HCT116 (cell line): ENCODE measurements at regions not wholly inside any gene's neighbourhood (a gene's known extent, or its start where the extent isn't known, plus 50 kb on each side); places are given as distances from the start of the nearest gene placed in this dataset.

Experiments
- ATAC-seq: fragments of 200-7000 bp; cut with Tn5 transposase; 2 replicates; pipeline ENCODE4 v1.9.1; 2020; ENCODE audit warnings: mild to moderate bottlenecking, moderate library complexity
- BruUV-seq: library from RNA; stranded (reverse); fragments of 400-500 nt; replicated peaks from 2 replicates; lab custom pipeline; 2021; lab: Mats Ljungman, UMichigan
- CTCF ChIA-PET: fragments of 300-600 bp; sonication (Branson Sonifier 250); formaldehyde crosslinking; loops from one replicate; lab custom pipeline; 2021; ENCODE audit warnings: antibody characterized with exemption; lab: Charles Lee
- POLR2A ChIA-PET: fragments of 300-600, 350-600 bp; sonication (Branson Sonifier 250); formaldehyde crosslinking; loops from one replicate; lab custom pipeline; 2021; ENCODE audit warnings: antibody characterized with exemption; lab: Charles Lee
- RAD21 ChIA-PET, 2 experiments: fragments of 300-600 bp; sonication (Branson Sonifier 250); formaldehyde crosslinking; loops; one replicate each; lab custom pipeline; 2023; ENCODE audit warnings: low total read pairs in 2 of 2; ENCODE audit not compliant: uncharacterized antibody in 2 of 2, unreplicated experiment in 2 of 2, low non-redundant PET in 1 of 2; lab: Charles Lee
- DNase-seq: peaks from one replicate; pipeline ENCODE4 v3.0.0-alpha.2; 2010; ENCODE audit warnings: low read depth, low spot score
- H2AFZ ChIP-seq: fragments of 200-600 bp; shearing (Covaris generic), sonication (generic); 2 replicates; pipeline ENCODE4 v1.6.1; 2017; ENCODE audit warnings: low read depth, mixed run types, mixed read lengths, antibody characterized with exemption, low read length; ENCODE audit not compliant: poor library complexity, severe bottlenecking
- H3K27ac ChIP-seq: 2 replicates; pipeline ENCODE4 v1.5.1; 2012; ENCODE audit warnings: low read depth, low read length
- H3K27me3 ChIP-seq: fragments of 200-600 bp; sonication (generic); 2 replicates; pipeline ENCODE4 v1.6.1; 2016; ENCODE audit warnings: mixed run types, low read length, mixed read lengths; ENCODE audit not compliant: insufficient read depth
- H3K36me3 ChIP-seq, 2 experiments: fragments of 200-500 bp in 1 of 2; fragments of 200-600 bp in 1 of 2; sonication (Bioruptor generic) in 1 of 2; sonication (generic) in 1 of 2; 2 replicates each; pipeline versions ENCODE4 v1.5.1 to v1.6.1; 2014 to 2016; ENCODE audit warnings: low read length in 2 of 2, inconsistent platforms in 1 of 2, mixed read lengths in 1 of 2, mixed run types in 1 of 2; ENCODE audit not compliant: insufficient read depth in 2 of 2, control insufficient read depth in 1 of 2
- H3K4me1 ChIP-seq, 2 experiments: fragments of 200-600 bp in 1 of 2; sonication (generic) in 1 of 2; 2 replicates each; pipeline versions ENCODE4 v1.5.1 to v1.6.1; 2012 to 2017; ENCODE audit warnings: low read length in 2 of 2, inconsistent platforms in 1 of 2, mild to moderate bottlenecking in 1 of 2, mixed read lengths in 1 of 2, mixed run types in 1 of 2, moderate library complexity in 1 of 2; ENCODE audit not compliant: insufficient read depth in 2 of 2, control insufficient read depth in 1 of 2
- H3K4me2 ChIP-seq: fragments of 200-600 bp; sonication (generic); 2 replicates; pipeline ENCODE4 v1.6.1; 2017; ENCODE audit warnings: mixed run types, low read length, mixed read lengths
- H3K4me3 ChIP-seq, 2 experiments: fragments of 200-600 bp in 1 of 2; sonication (generic) in 1 of 2; replicated peaks in 1 of 2; 2 replicates each; pipeline ENCODE4 v1.5.1; 2011 to 2016; ENCODE audit warnings: low read length in 2 of 2, control low read depth in 1 of 2, low read depth in 1 of 2, mild to moderate bottlenecking in 1 of 2, mixed read lengths in 1 of 2, mixed run types in 1 of 2
- H3K79me2 ChIP-seq: fragments of 200-600 bp; sonication (generic); 2 replicates; pipeline ENCODE4 v1.6.1; 2017; ENCODE audit warnings: mild to moderate bottlenecking, mixed run types, low read length, moderate library complexity, mixed read lengths; ENCODE audit not compliant: insufficient read depth
- H3K9ac ChIP-seq: fragments of 200-600 bp; sonication (generic); 2 replicates; pipeline ENCODE4 v1.6.1; 2016; ENCODE audit warnings: low read length, mixed read lengths
- H3K9me2 ChIP-seq: fragments of 200-600 bp; sonication (generic), shearing (Covaris generic); 2 replicates; pipeline ENCODE4 v1.6.1; 2017; ENCODE audit warnings: mixed run types, mild to moderate bottlenecking, moderate library complexity; ENCODE audit not compliant: insufficient read depth
- H3K9me3 ChIP-seq, 2 experiments: fragments of 200-500 bp in 1 of 2; fragments of 200-600 bp in 1 of 2; sonication (Bioruptor generic) in 1 of 2; sonication (generic) in 1 of 2; 2 replicates each; pipeline ENCODE4 v1.6.1; 2014 to 2017; ENCODE audit warnings: low read length in 2 of 2, mixed read lengths in 2 of 2, inconsistent platforms in 1 of 2, low read depth in 1 of 2, mild to moderate bottlenecking in 1 of 2, mixed run types in 1 of 2, moderate library complexity in 1 of 2; ENCODE audit not compliant: control insufficient read depth in 1 of 2, insufficient read depth in 1 of 2
- H4K20me1 ChIP-seq: fragments of 200-600 bp; sonication (generic), shearing (Covaris generic); 2 replicates; pipeline ENCODE4 v1.6.1; 2017; ENCODE audit warnings: mixed run types, mild to moderate bottlenecking, moderate library complexity; ENCODE audit not compliant: insufficient read depth
- CBX3 ChIP-seq: IDR thresholded peaks from 2 replicates; pipeline ENCODE4 v1.6.1; 2012; ENCODE audit warnings: low read depth
- CEBPB ChIP-seq: IDR thresholded peaks from 2 replicates; pipeline ENCODE4 v1.6.1; 2012; ENCODE audit warnings: low read depth
- EGR1 ChIP-seq: IDR thresholded peaks from 2 replicates; pipeline ENCODE4 v1.6.1; 2012; ENCODE audit warnings: low read depth
- ELF1 ChIP-seq: IDR thresholded peaks from 2 replicates; pipeline ENCODE4 v1.6.1; 2012; ENCODE audit warnings: low read depth, borderline replicate concordance
- EZH2 ChIP-seq: fragments of 200-600 bp; sonication (generic); IDR thresholded peaks from 2 replicates; pipeline ENCODE4 v1.6.1; 2017; ENCODE audit warnings: antibody characterized with exemption, mixed run types
- EZH2phosphoT487 ChIP-seq: fragments of 200-600 bp; IDR thresholded peaks from 2 replicates; pipeline ENCODE4 v1.6.1; 2018; ENCODE audit warnings: antibody characterized with exemption, borderline replicate concordance
- FOSL1 ChIP-seq: IDR thresholded peaks from 2 replicates; pipeline ENCODE4 v1.6.1; 2012; ENCODE audit warnings: low read depth
- JUND ChIP-seq: IDR thresholded peaks from 2 replicates; pipeline ENCODE4 v1.6.1; 2012
- POLR2A ChIP-seq: IDR thresholded peaks from 2 replicates; pipeline ENCODE4 v1.7.0; 2011; ENCODE audit warnings: borderline replicate concordance; ENCODE audit not compliant: insufficient read depth, insufficient read length; ENCODE audit errors: extremely low read depth
- POLR2AphosphoS5 ChIP-seq: IDR thresholded peaks from 2 replicates; pipeline ENCODE4 v1.6.1; 2011; ENCODE audit warnings: mild to moderate bottlenecking, low read depth, low read length, moderate library complexity
- SIN3A ChIP-seq: IDR thresholded peaks from 2 replicates; pipeline ENCODE4 v1.6.1; 2012; ENCODE audit warnings: low read depth
- SP1 ChIP-seq: IDR thresholded peaks from 2 replicates; pipeline ENCODE4 v1.6.1; 2012; ENCODE audit warnings: low read depth
- YY1 ChIP-seq: IDR thresholded peaks from 2 replicates; pipeline ENCODE4 v1.6.1; 2011; ENCODE audit warnings: low read length, low read depth, moderate library complexity, mild to moderate bottlenecking; ENCODE audit not compliant: insufficient replicate concordance; ENCODE audit errors: extremely low read depth
- ZFX ChIP-seq: fragments of 450-650 bp; IDR thresholded peaks from 2 replicates; pipeline ENCODE4 v1.6.1; 2017
- ZNF274 ChIP-seq: fragments of 200-500 bp; sonication (Bioruptor generic); IDR thresholded peaks from 2 replicates; pipeline ENCODE4 v1.6.1; 2014; ENCODE audit warnings: mild to moderate bottlenecking, low read depth, low read length, inconsistent platforms
- intact Hi-C: fragments of 100-400 bp; cut with micrococcal nuclease; formaldehyde crosslinking; loops from 2 replicates; pipeline ENCODE4 v1.10.0; 2022
- TF ChIP-seq, protein P1 (sequence below): IDR thresholded peaks from 2 replicates; pipeline ENCODE4 v1.6.1; 2011; ENCODE audit warnings: mild to moderate bottlenecking, low read length, moderate library complexity; ENCODE audit not compliant: insufficient replicate concordance; ENCODE audit errors: extremely low read depth
- TF ChIP-seq, protein P2 (sequence below): IDR thresholded peaks from 2 replicates; pipeline ENCODE4 v1.6.1; 2012; ENCODE audit warnings: low read depth
- TF ChIP-seq, protein P3 (sequence below): IDR thresholded peaks from 2 replicates; pipeline ENCODE4 v1.6.1; 2012

DNA sequence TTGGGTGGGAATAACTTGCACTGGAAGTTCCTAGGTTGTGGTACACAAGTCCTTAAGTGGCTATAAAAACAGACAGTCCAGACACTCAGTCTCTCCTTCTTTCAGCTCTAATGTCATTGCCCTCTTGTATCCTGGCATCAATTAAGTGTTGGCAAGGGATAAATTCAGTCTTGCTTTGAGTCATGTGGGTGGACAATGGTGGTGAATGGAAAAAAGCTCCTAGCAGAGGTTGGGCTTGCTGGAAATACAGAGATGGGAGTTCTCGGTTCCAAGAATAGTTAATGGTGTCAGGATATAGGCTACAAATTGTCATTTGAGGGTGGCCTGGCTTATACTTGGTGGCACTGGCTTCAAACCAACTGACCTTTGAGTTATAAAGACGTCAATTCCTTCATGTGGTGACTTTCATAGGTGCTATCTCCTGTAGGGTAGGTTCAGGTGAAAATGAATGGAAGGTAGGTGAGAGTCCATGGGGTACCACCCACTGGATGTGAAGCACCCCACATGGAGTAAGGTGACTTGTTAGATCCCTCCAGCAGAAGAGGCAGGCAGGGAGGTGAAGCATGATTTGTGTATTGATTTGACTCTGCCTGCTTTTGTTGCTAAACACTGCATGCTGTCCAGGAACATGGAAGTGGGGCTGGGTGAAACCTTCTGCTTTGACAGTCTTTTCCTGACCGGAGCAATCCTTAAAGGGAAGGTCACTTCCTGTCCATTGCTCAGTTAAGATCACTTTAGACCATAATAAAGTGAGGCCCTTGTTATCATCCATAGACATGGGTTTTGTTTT, 102.0 kb downstream of the LACC1 start:
- Histone ChIP-seq H3K79me2 (no peaks in the 10 kb centered on the region), H2AFZ (no peak overlapping the region), H4K20me1 (no peaks in the 10 kb centered on the region), H3K9me2 (no peaks in the 10 kb centered on the region), H3K27ac (no peak overlapping the region), H3K36me3 (no peaks in the 10 kb centered on the region), H3K4me2 (no peak overlapping the region), H3K9me3 (no peaks in the 10 kb centered on the region), H3K4me3 (no peak overlapping the region), H3K4me1 (no peaks in the 10 kb centered on the region), H3K9ac (no peak overlapping the region), H3K27me3 (no peaks in the 10 kb centered on the region)
- ChIA-PET CTCF (no interaction called here), POLR2A (no interaction called here), RAD21 (no interaction called here)
- TF ChIP-seq ZNF274 (no peak), CBX3 (no peak), EGR1 (no peak), CEBPB (no peak), FOSL1 (no peak), POLR2AphosphoS5 (no peak), ELF1 (no peak), EZH2phosphoT487 (no peak), JUND (no peak), ZFX (no peak), YY1 (no peak), EZH2 (no peak), POLR2A (no peak), SP1 (no peak), SIN3A (no peak)
- TF ChIP-seq, protein P1, sequence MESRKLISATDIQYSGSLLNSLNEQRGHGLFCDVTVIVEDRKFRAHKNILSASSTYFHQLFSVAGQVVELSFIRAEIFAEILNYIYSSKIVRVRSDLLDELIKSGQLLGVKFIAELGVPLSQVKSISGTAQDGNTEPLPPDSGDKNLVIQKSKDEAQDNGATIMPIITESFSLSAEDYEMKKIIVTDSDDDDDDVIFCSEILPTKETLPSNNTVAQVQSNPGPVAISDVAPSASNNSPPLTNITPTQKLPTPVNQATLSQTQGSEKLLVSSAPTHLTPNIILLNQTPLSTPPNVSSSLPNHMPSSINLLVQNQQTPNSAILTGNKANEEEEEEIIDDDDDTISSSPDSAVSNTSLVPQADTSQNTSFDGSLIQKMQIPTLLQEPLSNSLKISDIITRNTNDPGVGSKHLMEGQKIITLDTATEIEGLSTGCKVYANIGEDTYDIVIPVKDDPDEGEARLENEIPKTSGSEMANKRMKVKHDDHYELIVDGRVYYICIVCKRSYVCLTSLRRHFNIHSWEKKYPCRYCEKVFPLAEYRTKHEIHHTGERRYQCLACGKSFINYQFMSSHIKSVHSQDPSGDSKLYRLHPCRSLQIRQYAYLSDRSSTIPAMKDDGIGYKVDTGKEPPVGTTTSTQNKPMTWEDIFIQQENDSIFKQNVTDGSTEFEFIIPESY, result no peak
- TF ChIP-seq, protein P2, sequence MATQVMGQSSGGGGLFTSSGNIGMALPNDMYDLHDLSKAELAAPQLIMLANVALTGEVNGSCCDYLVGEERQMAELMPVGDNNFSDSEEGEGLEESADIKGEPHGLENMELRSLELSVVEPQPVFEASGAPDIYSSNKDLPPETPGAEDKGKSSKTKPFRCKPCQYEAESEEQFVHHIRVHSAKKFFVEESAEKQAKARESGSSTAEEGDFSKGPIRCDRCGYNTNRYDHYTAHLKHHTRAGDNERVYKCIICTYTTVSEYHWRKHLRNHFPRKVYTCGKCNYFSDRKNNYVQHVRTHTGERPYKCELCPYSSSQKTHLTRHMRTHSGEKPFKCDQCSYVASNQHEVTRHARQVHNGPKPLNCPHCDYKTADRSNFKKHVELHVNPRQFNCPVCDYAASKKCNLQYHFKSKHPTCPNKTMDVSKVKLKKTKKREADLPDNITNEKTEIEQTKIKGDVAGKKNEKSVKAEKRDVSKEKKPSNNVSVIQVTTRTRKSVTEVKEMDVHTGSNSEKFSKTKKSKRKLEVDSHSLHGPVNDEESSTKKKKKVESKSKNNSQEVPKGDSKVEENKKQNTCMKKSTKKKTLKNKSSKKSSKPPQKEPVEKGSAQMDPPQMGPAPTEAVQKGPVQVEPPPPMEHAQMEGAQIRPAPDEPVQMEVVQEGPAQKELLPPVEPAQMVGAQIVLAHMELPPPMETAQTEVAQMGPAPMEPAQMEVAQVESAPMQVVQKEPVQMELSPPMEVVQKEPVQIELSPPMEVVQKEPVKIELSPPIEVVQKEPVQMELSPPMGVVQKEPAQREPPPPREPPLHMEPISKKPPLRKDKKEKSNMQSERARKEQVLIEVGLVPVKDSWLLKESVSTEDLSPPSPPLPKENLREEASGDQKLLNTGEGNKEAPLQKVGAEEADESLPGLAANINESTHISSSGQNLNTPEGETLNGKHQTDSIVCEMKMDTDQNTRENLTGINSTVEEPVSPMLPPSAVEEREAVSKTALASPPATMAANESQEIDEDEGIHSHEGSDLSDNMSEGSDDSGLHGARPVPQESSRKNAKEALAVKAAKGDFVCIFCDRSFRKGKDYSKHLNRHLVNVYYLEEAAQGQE, result no peak
- TF ChIP-seq, protein P3, sequence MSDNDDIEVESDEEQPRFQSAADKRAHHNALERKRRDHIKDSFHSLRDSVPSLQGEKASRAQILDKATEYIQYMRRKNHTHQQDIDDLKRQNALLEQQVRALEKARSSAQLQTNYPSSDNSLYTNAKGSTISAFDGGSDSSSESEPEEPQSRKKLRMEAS, result no peak
- ATAC-seq (no peak), DNase-seq (no peak)
- no TSS peak for BruUV-seq
- intact Hi-C loops, result no loop called here
